ENCODE measurements at regions not wholly inside any gene's neighbourhood (a gene's known extent, or its start where the extent isn't known, plus 50 kb on each side); places are given as distances from the start of the nearest gene placed in this dataset.

GRCh38 chr4:140300271-140300970 lies 73.0 kb upstream of the SCOC start:
- Histone ChIP-seq H3K36me3 (ENCODE audit: insufficient read depth, low read depth, low read length) (no peaks in the 10 kb centered on the region), H3K27me3 (ENCODE audit: insufficient read depth, low read length) (no peaks in the 10 kb centered on the region), H3K4me3 (ENCODE audit: low read length) (no peak overlapping the region), H3K9ac (ENCODE audit: low read depth, low read length) (no peak overlapping the region), H3K9me3 (ENCODE audit: insufficient read depth, low read depth, low read length) (no peaks in the 10 kb centered on the region), H3K27ac (ENCODE audit: low read length) (no peak overlapping the region), H3K4me1 (ENCODE audit: insufficient read depth, low read length) (peaks cover 16% of the 10 kb centered on the region)

- no peak overlapping the region for H3K4me3 ChIP-seq (ENCODE audit: low read length)
- no peak overlapping the region for H3K27ac ChIP-seq (ENCODE audit: low read length)
- no peaks in the 10 kb centered on the region for H3K27me3 ChIP-seq (ENCODE audit: insufficient read depth, low read length)
- no peaks in the 10 kb centered on the region for H3K9me3 ChIP-seq (ENCODE audit: insufficient read depth, low read depth, low read length)
- no peak overlapping the region for H3K9ac ChIP-seq (ENCODE audit: low read depth, low read length)
- H3K36me3 ChIP-seq (ENCODE audit: insufficient read depth, low read depth, low read length) = no peaks in the 10 kb centered on the region
- peaks cover 16% of the 10 kb centered on the region for H3K4me1 ChIP-seq (ENCODE audit: insufficient read depth, low read length)
These were observed 75.4 kb upstream of the SCOC start for GRCh38 chr4:140298001-140298400.

- no peak overlapping the region for H3K4me3 ChIP-seq (ENCODE audit: low read length)
- H3K36me3 ChIP-seq (ENCODE audit: insufficient read depth, low read depth, low read length) = no peaks in the 10 kb centered on the region
- no peaks in the 10 kb centered on the region for H3K9me3 ChIP-seq (ENCODE audit: insufficient read depth, low read depth, low read length)
- peaks cover 16% of the 10 kb centered on the region for H3K4me1 ChIP-seq (ENCODE audit: insufficient read depth, low read length)
- no peak overlapping the region for H3K9ac ChIP-seq (ENCODE audit: low read depth, low read length)
- H3K27ac ChIP-seq (ENCODE audit: low read length) = no peak overlapping the region
- H3K27me3 ChIP-seq (ENCODE audit: insufficient read depth, low read length) = no peaks in the 10 kb centered on the region
These were observed 76.2 kb upstream of the SCOC start for GRCh38 chr4:140297221-140297570.

DNA sequence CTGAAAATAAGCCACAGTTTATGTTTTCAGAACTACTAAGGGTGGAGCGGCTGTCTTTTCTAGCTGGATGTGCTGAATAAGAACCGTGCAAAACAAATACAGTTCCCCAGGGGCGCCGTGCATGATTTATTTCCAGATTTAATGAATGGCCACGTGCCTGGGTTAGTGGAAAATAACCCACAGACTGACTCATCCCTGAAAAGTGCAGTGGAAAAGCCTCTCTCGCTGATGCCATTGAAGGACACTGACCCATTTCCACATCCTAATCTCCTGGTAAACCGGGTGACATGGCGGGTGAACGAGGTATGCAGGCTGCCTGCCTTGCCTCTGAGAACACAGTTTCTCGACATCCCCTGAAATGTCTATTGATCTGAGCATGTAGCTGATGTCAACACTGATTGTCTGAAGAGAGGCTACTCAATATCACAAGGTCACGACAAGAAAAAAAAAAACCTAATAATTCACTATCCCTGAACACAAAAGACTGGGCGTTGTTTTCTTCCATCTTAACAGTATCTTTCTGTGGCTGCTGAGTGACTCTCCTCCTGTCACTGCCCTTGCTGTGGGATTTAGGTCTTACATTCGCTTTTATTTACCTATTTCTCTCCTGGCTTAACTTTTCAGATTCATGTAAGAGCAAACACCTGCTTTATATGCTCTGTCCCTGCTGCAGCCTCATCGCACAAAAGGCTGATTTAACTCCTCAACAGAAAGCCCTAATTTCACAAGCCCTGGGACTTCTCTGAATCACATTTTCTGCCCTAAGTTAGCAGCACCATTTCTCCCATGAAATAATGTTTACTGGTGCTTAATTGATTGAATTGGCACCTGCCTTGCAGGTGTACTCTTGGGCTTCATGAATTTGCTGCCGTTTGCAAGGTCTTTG lies 76.9 kb upstream of the SCOC start:
- Histone ChIP-seq H3K9me3 (ENCODE audit: insufficient read depth, low read depth, low read length) (no peaks in the 10 kb centered on the region), H3K36me3 (ENCODE audit: insufficient read depth, low read depth, low read length) (no peaks in the 10 kb centered on the region), H3K4me3 (ENCODE audit: low read length) (no peak overlapping the region), H3K4me1 (ENCODE audit: insufficient read depth, low read length) (peaks cover 16% of the 10 kb centered on the region), H3K27ac (ENCODE audit: low read length) (no peak overlapping the region), H3K27me3 (ENCODE audit: insufficient read depth, low read length) (no peaks in the 10 kb centered on the region), H3K9ac (ENCODE audit: low read depth, low read length) (no peak overlapping the region)

GRCh38 chr4:140293979-140294378 lies 79.5 kb upstream of the SCOC start:
- Histone ChIP-seq H3K9me3 (ENCODE audit: insufficient read depth, low read depth, low read length) (no peaks in the 10 kb centered on the region), H3K27me3 (ENCODE audit: insufficient read depth, low read length) (no peaks in the 10 kb centered on the region), H3K36me3 (ENCODE audit: insufficient read depth, low read depth, low read length) (no peaks in the 10 kb centered on the region), H3K4me3 (ENCODE audit: low read length) (no peak overlapping the region), H3K27ac (ENCODE audit: low read length) (no peak overlapping the region), H3K4me1 (ENCODE audit: insufficient read depth, low read length) (peaks cover 16% of the 10 kb centered on the region), H3K9ac (ENCODE audit: low read depth, low read length) (no peak overlapping the region)

DNA sequence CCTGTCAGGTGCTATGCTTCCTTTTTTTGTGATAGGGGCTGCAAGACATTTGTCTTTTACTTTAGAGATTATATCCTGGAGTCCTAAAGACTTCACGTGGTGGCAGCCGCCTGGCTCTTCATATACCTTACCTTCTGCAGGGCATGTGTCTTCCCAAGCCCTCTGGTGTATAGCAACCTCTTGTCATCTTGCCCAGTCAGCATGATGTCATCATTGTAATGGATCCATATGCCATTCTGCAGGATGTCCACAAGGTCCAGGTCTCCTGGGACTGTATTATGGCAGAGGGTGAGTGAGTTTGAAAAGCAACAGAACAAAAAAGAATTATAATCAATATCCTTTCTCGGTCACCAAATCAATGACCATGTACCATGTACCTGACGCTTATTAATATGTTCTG lies 82.2 kb upstream of the SCOC start:
- H3K9me3 ChIP-seq (ENCODE audit: insufficient read depth, low read depth, low read length) = no peaks in the 10 kb centered on the region
- H3K27me3 ChIP-seq (ENCODE audit: insufficient read depth, low read length) = no peaks in the 10 kb centered on the region
- H3K4me1 ChIP-seq (ENCODE audit: insufficient read depth, low read length) = no peaks in the 10 kb centered on the region
- H3K4me3 ChIP-seq (ENCODE audit: low read length) = no peak overlapping the region
- no peak overlapping the region for H3K27ac ChIP-seq (ENCODE audit: low read length)
- H3K9ac ChIP-seq (ENCODE audit: low read depth, low read length) = no peak overlapping the region
- no peaks in the 10 kb centered on the region for H3K36me3 ChIP-seq (ENCODE audit: insufficient read depth, low read depth, low read length)

DNA sequence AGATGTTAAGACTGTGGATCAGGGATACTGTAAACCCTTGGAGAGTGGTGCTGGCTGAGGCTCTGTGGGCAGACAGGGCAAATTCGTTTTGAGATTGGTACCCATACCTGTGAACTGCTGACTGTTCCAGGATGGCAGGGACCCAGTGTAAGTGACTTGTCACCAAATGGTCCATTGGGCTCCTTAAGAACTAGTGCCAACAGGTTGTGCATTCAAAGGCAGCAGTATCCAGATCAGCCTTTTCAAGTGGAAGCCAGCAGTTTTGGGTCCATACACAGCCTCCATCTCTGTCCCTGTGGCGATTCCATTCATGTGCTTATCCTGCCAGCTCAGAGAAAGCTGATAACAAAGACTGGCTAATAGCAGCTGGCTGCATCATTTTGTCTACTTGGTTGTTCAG lies 84.0 kb upstream of the SCOC start:
- Histone ChIP-seq H3K4me1 (ENCODE audit: insufficient read depth, low read length) (no peaks in the 10 kb centered on the region), H3K27ac (ENCODE audit: low read length) (no peak overlapping the region), H3K9me3 (ENCODE audit: insufficient read depth, low read depth, low read length) (no peaks in the 10 kb centered on the region), H3K4me3 (ENCODE audit: low read length) (no peak overlapping the region), H3K27me3 (ENCODE audit: insufficient read depth, low read length) (no peaks in the 10 kb centered on the region), H3K9ac (ENCODE audit: low read depth, low read length) (no peak overlapping the region), H3K36me3 (ENCODE audit: insufficient read depth, low read depth, low read length) (no peaks in the 10 kb centered on the region)

DNA sequence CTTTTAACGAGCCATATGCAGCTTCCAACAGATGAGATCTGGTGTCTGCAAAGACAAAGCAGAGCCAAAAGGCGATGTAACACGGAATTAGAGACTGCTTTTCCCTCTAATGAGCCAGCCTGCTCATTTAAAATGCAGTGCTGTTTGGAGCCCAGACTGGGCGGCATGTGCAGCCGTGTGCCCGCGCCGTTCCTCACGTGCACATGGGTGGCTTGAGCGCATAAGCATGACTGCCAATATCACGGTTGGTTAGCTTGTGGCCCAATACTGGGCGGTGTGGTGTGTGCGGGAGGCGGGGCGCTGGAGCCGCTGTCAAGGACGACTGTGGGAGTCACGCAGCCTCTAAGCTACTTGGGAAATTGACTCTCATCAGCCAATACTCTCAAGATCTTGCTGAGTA lies 87.0 kb upstream of the SCOC start:
- Histone ChIP-seq H3K9ac (ENCODE audit: low read depth, low read length) (no peak overlapping the region), H3K9me3 (ENCODE audit: insufficient read depth, low read depth, low read length) (no peaks in the 10 kb centered on the region), H3K27me3 (ENCODE audit: insufficient read depth, low read length) (no peaks in the 10 kb centered on the region), H3K4me1 (ENCODE audit: insufficient read depth, low read length) (no peaks in the 10 kb centered on the region), H3K4me3 (ENCODE audit: low read length) (no peak overlapping the region), H3K27ac (ENCODE audit: low read length) (no peak overlapping the region), H3K36me3 (ENCODE audit: insufficient read depth, low read depth, low read length) (no peaks in the 10 kb centered on the region)

DNA sequence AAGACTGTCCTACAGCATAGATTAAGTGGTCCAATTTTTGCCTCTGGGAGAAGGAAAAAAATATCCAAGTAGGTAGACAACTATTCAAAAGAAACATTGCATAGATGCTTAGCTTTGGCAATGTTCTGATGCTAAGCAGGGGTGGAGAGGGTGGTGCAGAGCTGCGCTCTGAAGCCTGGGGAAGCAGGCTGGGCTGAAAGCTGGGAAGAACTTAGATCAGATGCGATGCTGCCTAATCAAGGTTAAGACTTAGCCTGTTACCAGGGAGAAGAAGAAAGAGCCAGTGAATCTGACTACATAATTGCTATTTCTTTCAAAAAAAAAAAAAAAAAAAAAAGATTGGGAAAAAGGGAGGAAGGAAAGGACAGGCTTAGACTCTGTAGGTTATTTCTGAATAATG lies 89.0 kb upstream of the SCOC start:
- H3K27ac ChIP-seq (ENCODE audit: low read length) = no peak overlapping the region
- H3K9me3 ChIP-seq (ENCODE audit: insufficient read depth, low read depth, low read length) = no peaks in the 10 kb centered on the region
- no peak overlapping the region for H3K4me3 ChIP-seq (ENCODE audit: low read length)
- no peaks in the 10 kb centered on the region for H3K36me3 ChIP-seq (ENCODE audit: insufficient read depth, low read depth, low read length)
- H3K4me1 ChIP-seq (ENCODE audit: insufficient read depth, low read length) = no peaks in the 10 kb centered on the region
- no peaks in the 10 kb centered on the region for H3K27me3 ChIP-seq (ENCODE audit: insufficient read depth, low read length)
- H3K9ac ChIP-seq (ENCODE audit: low read depth, low read length) = no peak overlapping the region

DNA sequence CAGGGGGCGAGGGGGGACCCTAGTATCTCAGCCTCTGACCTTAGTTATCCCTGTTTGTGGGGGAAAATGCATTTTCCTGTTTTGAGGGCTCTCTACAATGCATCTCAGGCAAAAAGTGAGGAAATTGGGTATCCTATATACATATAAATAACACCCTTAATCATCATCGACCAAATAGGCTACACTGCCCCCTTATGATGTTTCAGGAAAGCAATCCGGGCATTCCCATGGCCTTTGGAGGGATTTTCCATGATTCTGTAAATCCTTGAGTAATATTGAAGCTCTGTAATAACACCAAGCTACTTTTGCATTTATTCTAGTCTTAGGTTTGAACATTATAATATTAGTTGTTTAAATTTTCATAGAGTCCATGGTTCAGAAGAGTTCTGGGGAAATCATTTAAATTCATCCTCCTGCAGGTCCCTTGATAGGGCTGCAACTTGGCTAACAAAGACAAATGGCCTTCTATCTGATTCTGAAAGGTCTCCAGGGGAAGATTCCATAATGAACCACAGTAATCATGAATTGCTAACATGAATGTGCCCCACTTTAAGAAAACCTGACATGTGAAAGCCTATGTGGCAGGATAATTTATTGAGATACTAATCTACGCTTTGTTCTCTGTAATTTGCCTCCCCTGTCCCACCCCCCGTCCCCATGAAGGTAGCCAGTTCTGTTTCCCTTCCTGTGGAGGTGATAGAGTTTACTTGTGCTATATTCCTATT lies 91.5 kb upstream of the SCOC start:
- Histone ChIP-seq H3K4me3 (ENCODE audit: low read length) (no peak overlapping the region), H3K27me3 (ENCODE audit: insufficient read depth, low read length) (no peaks in the 10 kb centered on the region), H3K9ac (ENCODE audit: low read depth, low read length) (no peak overlapping the region), H3K36me3 (ENCODE audit: insufficient read depth, low read depth, low read length) (no peaks in the 10 kb centered on the region), H3K9me3 (ENCODE audit: insufficient read depth, low read depth, low read length) (no peaks in the 10 kb centered on the region), H3K4me1 (ENCODE audit: insufficient read depth, low read length) (peaks cover 4% of the 10 kb centered on the region; the same call in 1 of the 2 replicates), H3K27ac (ENCODE audit: low read length) (no peak overlapping the region)

GRCh38 chr4:140277576-140277975 lies 95.9 kb upstream of the SCOC start:
- peaks cover 8% of the 10 kb centered on the region; the same call in 1 of the 2 replicates for H3K4me1 ChIP-seq (ENCODE audit: insufficient read depth, low read length)
- H3K9ac ChIP-seq (ENCODE audit: low read depth, low read length) = no peak overlapping the region
- no peaks in the 10 kb centered on the region for H3K27me3 ChIP-seq (ENCODE audit: insufficient read depth, low read length)
- H3K9me3 ChIP-seq (ENCODE audit: insufficient read depth, low read depth, low read length) = no peaks in the 10 kb centered on the region
- no peak overlapping the region for H3K4me3 ChIP-seq (ENCODE audit: low read length)
- H3K36me3 ChIP-seq (ENCODE audit: insufficient read depth, low read depth, low read length) = no peaks in the 10 kb centered on the region
- H3K27ac ChIP-seq (ENCODE audit: low read length) = no peak overlapping the region
